Neural cell (in vitro differentiated cells): ENCODE measurements at regions not wholly inside any gene's neighbourhood (a gene's known extent, or its start where the extent isn't known, plus 50 kb on each side); places are given as distances from the start of the nearest gene placed in this dataset.

Experiments used
- H2AFZ ChIP-seq: fragments of 200-600, 300-800 bp; sonication (generic), shearing (Covaris generic); 2 replicates; pipeline ENCODE4 v1.6.0; 2014; ENCODE audit warnings: low read depth, mild to moderate bottlenecking, antibody characterized with exemption, low read length, moderate library complexity
- H3F3A ChIP-seq: fragments of 200-600 bp; shearing (Covaris generic); 2 replicates; pipeline ENCODE4 v1.6.1; 2016; ENCODE audit warnings: mild to moderate bottlenecking, moderate library complexity, mixed read lengths, antibody characterized with exemption, low read length; ENCODE audit not compliant: insufficient read depth, poor library complexity, severe bottlenecking
- H3K27ac ChIP-seq: fragments of 200-600, 300-800 bp; sonication (generic), shearing (Covaris generic); 2 replicates; pipeline ENCODE4 v1.5.1; 2014; ENCODE audit warnings: mild to moderate bottlenecking, low read length, moderate library complexity
- H3K27me3 ChIP-seq: fragments of 300-800, 200-600 bp; sonication (generic), shearing (Covaris generic); 2 replicates; pipeline ENCODE4 v1.6.0; 2014; ENCODE audit warnings: mild to moderate bottlenecking, low read depth, low read length, moderate library complexity; ENCODE audit not compliant: insufficient read depth
- H3K36me3 ChIP-seq: fragments of 300-800, 200-600 bp; sonication (generic), shearing (Covaris generic); 2 replicates; pipeline ENCODE4 v1.5.1; 2014; ENCODE audit warnings: mild to moderate bottlenecking, antibody characterized with exemption, low read length, moderate library complexity; ENCODE audit not compliant: insufficient read depth
- H3K4me2 ChIP-seq: fragments of 300-800, 200-600 bp; sonication (generic), shearing (Covaris generic); 2 replicates; pipeline ENCODE4 v1.6.0; 2014; ENCODE audit warnings: mild to moderate bottlenecking, low read length
- H3K4me3 ChIP-seq: fragments of 300-800, 200-600 bp; sonication (generic), shearing (Covaris generic); 2 replicates; pipeline ENCODE4 v1.5.1; 2014; ENCODE audit warnings: mild to moderate bottlenecking, low read length, moderate library complexity
- H3K79me2 ChIP-seq: fragments of 200-600 bp; shearing (Covaris generic); replicated peaks from 2 replicates; pipeline ENCODE4 v1.6.0; 2014; ENCODE audit warnings: mild to moderate bottlenecking, low read length, moderate library complexity; ENCODE audit not compliant: insufficient read depth
- H3K9ac ChIP-seq: fragments of 300-800, 200-600 bp; sonication (generic), shearing (Covaris generic); 2 replicates; pipeline ENCODE4 v1.6.1; 2016; ENCODE audit warnings: mild to moderate bottlenecking, low read length, mixed read lengths
- H3K9me2 ChIP-seq: fragments of 200-600 bp; shearing (Covaris generic); 2 replicates; pipeline ENCODE4 v1.6.1; 2016; ENCODE audit warnings: mild to moderate bottlenecking, low read length, mixed read lengths; ENCODE audit not compliant: insufficient read depth
- H3K9me3 ChIP-seq: fragments of 200-600, 300-800 bp; sonication (generic), shearing (Covaris generic); 2 replicates; pipeline ENCODE4 v1.6.1; 2016; ENCODE audit warnings: mild to moderate bottlenecking, mixed run types, low read length, moderate library complexity, mixed read lengths
- H4K20me1 ChIP-seq: fragments of 200-600 bp; shearing (Covaris generic); 2 replicates; pipeline ENCODE4 v1.6.1; 2016; ENCODE audit warnings: mild to moderate bottlenecking, mixed run types; ENCODE audit not compliant: insufficient read depth
- CTCF ChIP-seq: fragments of 450-650 bp; IDR thresholded peaks from 2 replicates; pipeline ENCODE4 v1.5.1; 2014; ENCODE audit warnings: antibody characterized with exemption, mild to moderate bottlenecking, moderate library complexity; ENCODE audit not compliant: poor library complexity, severe bottlenecking
- EP300 ChIP-seq: fragments of 450-650 bp; conservative IDR thresholded peaks from 2 replicates; pipeline ENCODE4 v1.6.1; 2014; ENCODE audit warnings: antibody characterized with exemption, mild to moderate bottlenecking, moderate library complexity; ENCODE audit not compliant: poor library complexity, severe bottlenecking
- EZH2 ChIP-seq: fragments of 200-600, 300-800 bp; shearing (Covaris generic), sonication (generic); IDR thresholded peaks from 2 replicates; pipeline ENCODE4 v1.6.1; 2014; ENCODE audit warnings: antibody characterized with exemption, low read length, borderline replicate concordance, mild to moderate bottlenecking; ENCODE audit not compliant: insufficient read depth, poor library complexity, severe bottlenecking
- MXI1 ChIP-seq: fragments of 450-650 bp; conservative IDR thresholded peaks from 2 replicates; pipeline ENCODE4 v1.6.1; 2014; ENCODE audit warnings: antibody characterized with exemption, mild to moderate bottlenecking; ENCODE audit not compliant: poor library complexity, severe bottlenecking
- POLR2AphosphoS5 ChIP-seq: IDR thresholded peaks from 2 replicates; pipeline ENCODE4 v1.6.1; 2012
- RAD21 ChIP-seq: fragments of 450-650 bp; conservative IDR thresholded peaks from 2 replicates; pipeline ENCODE4 v1.6.1; 2014; ENCODE audit warnings: antibody characterized with exemption, mild to moderate bottlenecking, moderate library complexity
- REST ChIP-seq: IDR thresholded peaks from 2 replicates; pipeline ENCODE4 v1.6.1; 2012; ENCODE audit warnings: borderline replicate concordance
- SMC3 ChIP-seq: fragments of 450-650 bp; conservative IDR thresholded peaks from 2 replicates; pipeline ENCODE4 v1.6.1; 2014; ENCODE audit warnings: antibody characterized with exemption, mild to moderate bottlenecking, moderate library complexity; ENCODE audit not compliant: poor library complexity
- TAF1 ChIP-seq: IDR thresholded peaks from 2 replicates; pipeline ENCODE4 v1.6.1; 2012; ENCODE audit warnings: low read depth

DNA sequence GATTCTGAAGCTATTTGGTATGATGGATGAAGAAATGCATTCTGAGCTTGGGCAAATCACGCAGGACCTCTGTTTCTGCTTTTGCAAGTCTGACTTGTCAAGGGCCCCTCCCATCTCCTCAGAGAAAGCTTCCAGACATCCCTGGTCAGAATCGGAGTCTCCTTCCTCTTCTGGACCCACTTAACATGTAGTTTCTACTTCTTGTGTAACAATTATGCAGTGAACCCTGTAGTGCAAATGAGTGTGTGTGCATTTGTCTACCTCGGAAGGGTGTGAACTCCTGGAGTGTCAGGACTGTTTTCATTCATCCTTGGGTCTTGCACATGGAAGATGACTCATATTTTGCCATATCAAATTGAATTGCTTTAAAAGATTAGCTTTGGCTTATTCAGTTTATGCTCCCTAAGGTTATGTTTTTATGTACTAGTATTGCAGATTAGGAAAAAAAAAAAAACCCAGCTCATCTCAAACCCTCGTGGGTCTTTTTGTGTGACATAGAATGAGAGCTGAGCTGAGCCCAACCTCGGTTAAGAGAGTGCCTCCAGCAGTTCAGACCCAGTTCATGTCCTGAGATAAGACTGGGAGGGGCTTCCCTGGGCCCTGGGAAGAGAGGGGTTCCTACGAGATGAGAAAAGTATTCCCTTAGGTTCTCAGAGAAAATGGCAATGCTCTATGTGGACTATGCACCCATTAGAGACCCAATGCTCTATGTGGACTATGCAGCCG, 61.1 kb upstream of the RPL34 start:
- no peaks in the 10 kb centered on the region for H3K9me3 ChIP-seq
- TF ChIP-seq REST (no peak), TAF1 (no peak), MXI1 (no peak), SMC3 (no peak), RAD21 (no peak), CTCF (no peak), POLR2AphosphoS5 (no peak), EZH2 (no peak), EP300 (no peak)
- H4K20me1 ChIP-seq = no peaks in the 10 kb centered on the region
- no peaks in the 10 kb centered on the region for H3F3A ChIP-seq
- no peaks in the 10 kb centered on the region for H3K9me2 ChIP-seq
- no peak overlapping the region for H3K9ac ChIP-seq
- H3K27ac ChIP-seq = no peak overlapping the region
- no peaks in the 10 kb centered on the region for H3K36me3 ChIP-seq
- H3K27me3 ChIP-seq = no peaks in the 10 kb centered on the region
- H3K4me2 ChIP-seq = no peak overlapping the region
- no peaks in the 10 kb centered on the region for H3K79me2 ChIP-seq
- no peak overlapping the region for H3K4me3 ChIP-seq
- no peak overlapping the region for H2AFZ ChIP-seq

DNA sequence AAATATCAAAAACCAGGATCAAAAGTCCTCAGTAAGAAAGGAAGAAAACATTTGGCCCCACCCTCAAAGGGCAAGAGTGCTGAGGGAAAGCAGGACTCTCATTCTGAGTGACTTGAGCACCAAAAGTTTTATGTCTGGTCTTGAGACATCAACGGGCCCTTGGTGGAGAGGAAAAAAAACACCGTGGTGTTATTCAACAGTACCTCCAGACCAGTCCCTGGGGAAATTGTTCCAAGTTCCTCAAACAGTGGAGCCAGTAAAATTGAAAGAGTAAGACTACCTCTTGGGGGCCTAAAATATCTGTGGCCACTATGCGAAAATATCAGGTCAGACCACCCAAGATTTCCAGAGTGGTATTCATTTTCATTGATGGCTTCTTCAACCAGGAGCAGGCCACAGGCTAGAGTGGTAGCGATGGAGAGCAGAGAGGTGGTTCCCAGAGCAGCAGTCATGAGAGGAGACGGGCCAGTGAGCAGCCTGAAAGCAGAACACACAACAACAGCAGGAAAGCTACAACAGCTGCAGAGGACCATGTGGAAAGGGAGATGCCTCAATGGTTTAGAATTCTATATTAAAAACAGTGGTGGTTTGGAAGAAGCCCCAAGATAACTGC, 63.7 kb upstream of the RPL34 start:
- H4K20me1 ChIP-seq = no peaks in the 10 kb centered on the region
- no peaks in the 10 kb centered on the region for H3K9me2 ChIP-seq

More for the DNA sequence above, 63.7 kb upstream of the RPL34 start:
- Histone ChIP-seq H3F3A (no peaks in the 10 kb centered on the region), H2AFZ (no peak overlapping the region), H3K4me2 (no peak overlapping the region), H3K79me2 (no peaks in the 10 kb centered on the region), H3K36me3 (no peaks in the 10 kb centered on the region), H3K27me3 (no peaks in the 10 kb centered on the region), H3K9me3 (no peaks in the 10 kb centered on the region), H3K9ac (no peak overlapping the region), H3K4me3 (no peak overlapping the region), H3K27ac (no peak overlapping the region)
- TF ChIP-seq POLR2AphosphoS5 = no peak
- no peak for TF ChIP-seq TAF1
- no peak for TF ChIP-seq EP300
- TF ChIP-seq REST = no peak
- no peak for TF ChIP-seq RAD21
- TF ChIP-seq MXI1 = no peak
- TF ChIP-seq SMC3 = no peak
- no peak for TF ChIP-seq EZH2
- TF ChIP-seq CTCF = no peak
